Ovary (tissue), 7 donors: ENCODE measurements at regions not wholly inside any gene's neighbourhood (a gene's known extent, or its start where the extent isn't known, plus 50 kb on each side); places are given as distances from the start of the nearest gene placed in this dataset.
"Not testable (repeated sequence)": the region's sequence is repeated elsewhere in the genome, so short reads cannot be mapped to it uniquely, and the experiment has no call there.

Experiments
- DNase-seq, 5 donors: peaks; one replicate each; pipeline ENCODE4 v3.0.0-alpha.2; 2019 to 2020
- H3K27ac ChIP-seq, 2 donors: fragments of 200-600 bp; one replicate each; pipeline versions ENCODE4 v1.5.1 to v1.8.0; 2019 to 2022
- H3K27me3 ChIP-seq: fragments of 200-600 bp; one replicate; pipeline ENCODE4 v1.8.0; 2022
- H3K36me3 ChIP-seq: fragments of 200-600 bp; sonication (generic); one replicate; pipeline ENCODE4 v1.5.1; 2019
- H3K4me1 ChIP-seq: one replicate; pipeline ENCODE4 v1.8.1; 2013; ENCODE audit warnings: mild to moderate bottlenecking, moderate library complexity; ENCODE audit not compliant: insufficient read depth
- H3K4me3 ChIP-seq: fragments of 200-600 bp; sonication (generic); one replicate; pipeline ENCODE4 v1.5.1; 2017
- H3K9me3 ChIP-seq, 2 donors: fragments of 200-600 bp in 1 of 2; sonication (generic) in 1 of 2; one replicate each; pipeline versions ENCODE4 v1.5.1 to v1.8.1; 2013 to 2019; ENCODE audit warnings: mild to moderate bottlenecking in 1 of 2, moderate library complexity in 1 of 2
- EP300 ChIP-seq: sonication (generic); formaldehyde crosslinking; IDR thresholded peaks from one replicate; pipeline ENCODE4 v1.6.1; 2017; ENCODE audit warnings: antibody characterized with exemption
- POLR2A ChIP-seq: fragments of 450-650 bp; IDR thresholded peaks from one replicate; pipeline ENCODE4 v1.6.1; 2017; ENCODE audit warnings: antibody characterized with exemption, mild to moderate bottlenecking, moderate library complexity
- WGBS, 3 donors: extraction: QIAGEN DNeasy Blood & Tissue Kit in 1 of 3; methylation state at CpG; one replicate each; pipeline versions ENCODE4 v1.1.5 to v1.1.7; 2013 to 2017; 5-methylcytosine and 5-hydroxymethylcytosine counted together
- intact Hi-C, 4 donors: fragments of 100-400 bp; cut with DNase I; formaldehyde crosslinking; loops; one replicate each; pipeline versions ENCODE4 v1.11.0 to v1.15.1; 2022 to 2023
- TF ChIP-seq, protein P1 (sequence below), 3 donors: fragments of 450-650 bp in 2 of 3; fragments of 200-600 bp in 1 of 3; IDR thresholded peaks; one replicate each; pipeline versions ENCODE4 v1.5.1 to v1.8.0; 2016 to 2022; ENCODE audit warnings: antibody characterized with exemption in 3 of 3, mild to moderate bottlenecking in 1 of 3
- donor health status: DM: no; HTN: no; CAD: no; lungs with moderate emphysema.
- donor health status: DM: no; HTN: no; CAD: no.
- donor health status: Bipolar disorder and iron deficiency.
- donor health status: DM: no; HTN: no; CAD: no.
- donor health status: DM: yes; HTN: yes; CAD: no.

DNA sequence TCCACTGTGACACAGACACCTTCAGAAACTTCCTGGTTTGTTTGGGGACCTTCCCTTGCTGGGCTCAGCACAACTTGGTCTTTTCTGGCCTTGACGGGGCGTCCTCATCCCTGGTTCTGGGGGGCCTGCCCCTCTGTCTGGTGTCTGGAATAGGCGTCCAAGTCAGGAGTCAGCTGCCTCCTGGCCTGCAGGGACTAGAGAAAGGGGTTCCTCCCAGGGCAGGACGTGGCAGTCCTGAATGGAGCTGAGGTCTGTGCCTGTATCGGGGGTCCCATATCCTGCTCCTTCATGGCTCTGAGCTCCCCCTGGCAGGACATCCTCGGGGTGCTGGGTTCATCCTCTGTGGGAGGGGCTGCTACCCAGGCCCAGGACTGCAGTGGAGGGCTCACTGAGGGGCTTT, 384.0 kb downstream of the TMEM121 start:
- WGBS, 3 donors: 62 to 72% (median 63%) methylated on average over 3 to 6 of the region's 6 CpGs
- H3K9me3 ChIP-seq: no peaks in the 10 kb centered on the region
- no peaks in the 10 kb centered on the region for H3K36me3 ChIP-seq
- H3K27me3 ChIP-seq: no peaks in the 10 kb centered on the region
- H3K27ac ChIP-seq: no peak overlapping the region
- no peaks in the 10 kb centered on the region for H3K4me1 ChIP-seq
- H3K4me3 ChIP-seq: no peak overlapping the region
- TF ChIP-seq, protein P1, sequence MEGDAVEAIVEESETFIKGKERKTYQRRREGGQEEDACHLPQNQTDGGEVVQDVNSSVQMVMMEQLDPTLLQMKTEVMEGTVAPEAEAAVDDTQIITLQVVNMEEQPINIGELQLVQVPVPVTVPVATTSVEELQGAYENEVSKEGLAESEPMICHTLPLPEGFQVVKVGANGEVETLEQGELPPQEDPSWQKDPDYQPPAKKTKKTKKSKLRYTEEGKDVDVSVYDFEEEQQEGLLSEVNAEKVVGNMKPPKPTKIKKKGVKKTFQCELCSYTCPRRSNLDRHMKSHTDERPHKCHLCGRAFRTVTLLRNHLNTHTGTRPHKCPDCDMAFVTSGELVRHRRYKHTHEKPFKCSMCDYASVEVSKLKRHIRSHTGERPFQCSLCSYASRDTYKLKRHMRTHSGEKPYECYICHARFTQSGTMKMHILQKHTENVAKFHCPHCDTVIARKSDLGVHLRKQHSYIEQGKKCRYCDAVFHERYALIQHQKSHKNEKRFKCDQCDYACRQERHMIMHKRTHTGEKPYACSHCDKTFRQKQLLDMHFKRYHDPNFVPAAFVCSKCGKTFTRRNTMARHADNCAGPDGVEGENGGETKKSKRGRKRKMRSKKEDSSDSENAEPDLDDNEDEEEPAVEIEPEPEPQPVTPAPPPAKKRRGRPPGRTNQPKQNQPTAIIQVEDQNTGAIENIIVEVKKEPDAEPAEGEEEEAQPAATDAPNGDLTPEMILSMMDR (IDR thresholded peaks at IDR 0.05): no peak
- TF ChIP-seq EP300: no peak
- TF ChIP-seq POLR2A: no peak
- no peak for DNase-seq
- intact Hi-C loops: no loop called here

DNA sequence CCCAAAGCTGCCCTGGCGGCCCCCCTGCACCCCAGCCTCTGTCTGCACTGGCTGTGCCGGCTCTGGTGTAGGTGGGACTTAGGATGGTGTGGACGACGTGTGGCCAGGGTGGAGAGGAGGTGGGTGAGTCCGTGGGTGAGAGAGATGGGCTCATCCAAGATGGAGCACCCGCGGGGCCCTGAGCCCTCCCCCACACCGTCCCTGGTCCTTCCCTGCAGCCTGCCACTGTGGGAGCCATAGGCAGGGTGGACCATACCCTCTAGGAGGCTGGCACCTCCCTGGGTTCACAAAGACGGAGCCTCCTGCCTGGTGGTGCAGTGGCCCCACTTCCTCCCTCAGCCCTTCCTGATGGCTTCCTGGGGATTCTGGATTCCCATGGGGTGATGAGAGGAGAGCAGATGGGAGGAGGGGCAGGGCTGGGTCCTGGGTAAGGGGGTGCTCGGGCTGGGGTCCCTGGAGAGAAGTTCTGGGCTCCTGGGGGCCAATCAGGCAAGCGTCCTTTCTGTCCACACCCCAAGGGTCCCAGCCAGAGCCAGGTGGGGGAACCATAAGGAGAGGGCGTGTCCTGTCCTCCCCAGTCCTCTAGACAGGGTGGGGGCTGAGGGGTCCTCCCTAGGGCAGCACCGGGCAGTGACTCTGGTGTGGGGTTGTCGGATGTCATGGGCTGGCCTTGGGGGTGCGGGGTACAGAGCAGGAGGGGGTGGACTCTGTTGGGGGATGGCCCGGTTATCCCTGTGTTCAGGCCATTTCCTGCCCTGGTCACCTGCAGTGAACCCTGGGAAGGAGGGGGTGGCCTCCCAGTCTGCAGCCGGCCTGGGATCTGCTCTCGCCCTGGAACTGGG, 384.8 kb downstream of the TMEM121 start:
- Histone ChIP-seq H3K27ac (no peak overlapping the region), H3K4me3 (no peak overlapping the region), H3K4me1 (no peaks in the 10 kb centered on the region), H3K36me3 (no peaks in the 10 kb centered on the region), H3K9me3 (peaks cover 0 to 4% of the 10 kb centered on the region in 2 donors), H3K27me3 (no peaks in the 10 kb centered on the region)
- 65 to 82% (median 78%) methylated on average over 12 to 18 of the region's 18 CpGs for WGBS, 3 donors
- intact Hi-C loops: no loop called here
- no peak for DNase-seq
- no peak for TF ChIP-seq EP300
- no peak for TF ChIP-seq POLR2A
- TF ChIP-seq, protein P1 (IDR thresholded peaks at IDR 0.05): no peak

DNA sequence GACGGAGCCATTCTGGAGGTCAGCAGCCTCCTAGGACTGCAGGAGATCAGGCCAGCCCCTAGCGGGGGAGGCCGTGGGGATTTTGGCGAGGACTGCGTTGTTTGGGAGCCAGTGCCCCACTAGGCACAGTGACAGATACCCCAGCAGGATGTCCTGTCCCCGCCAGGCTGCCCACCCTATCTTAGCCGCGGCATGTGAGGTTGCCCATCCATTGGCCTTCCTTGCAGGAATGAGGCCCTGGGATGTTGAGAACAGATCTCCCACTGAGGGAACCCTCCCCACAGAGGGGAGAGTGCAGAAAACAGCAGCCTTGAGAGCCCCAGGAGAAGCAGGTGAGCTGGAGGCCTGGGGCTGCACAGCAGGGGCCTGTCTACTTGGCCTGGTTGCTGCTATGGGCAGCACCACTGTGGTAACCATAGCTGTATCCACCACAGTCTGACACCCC, 385.5 kb downstream of the TMEM121 start:
- H3K4me3 ChIP-seq, H3K27ac ChIP-seq, H3K27me3 ChIP-seq, DNase-seq, H3K36me3 ChIP-seq, intact Hi-C loops, H3K9me3 ChIP-seq, H3K4me1 ChIP-seq: not testable (repeated sequence)
- 62 to 97% (median 73%) methylated on average over 5 to 8 of the region's 8 CpGs for WGBS, 3 donors

DNA sequence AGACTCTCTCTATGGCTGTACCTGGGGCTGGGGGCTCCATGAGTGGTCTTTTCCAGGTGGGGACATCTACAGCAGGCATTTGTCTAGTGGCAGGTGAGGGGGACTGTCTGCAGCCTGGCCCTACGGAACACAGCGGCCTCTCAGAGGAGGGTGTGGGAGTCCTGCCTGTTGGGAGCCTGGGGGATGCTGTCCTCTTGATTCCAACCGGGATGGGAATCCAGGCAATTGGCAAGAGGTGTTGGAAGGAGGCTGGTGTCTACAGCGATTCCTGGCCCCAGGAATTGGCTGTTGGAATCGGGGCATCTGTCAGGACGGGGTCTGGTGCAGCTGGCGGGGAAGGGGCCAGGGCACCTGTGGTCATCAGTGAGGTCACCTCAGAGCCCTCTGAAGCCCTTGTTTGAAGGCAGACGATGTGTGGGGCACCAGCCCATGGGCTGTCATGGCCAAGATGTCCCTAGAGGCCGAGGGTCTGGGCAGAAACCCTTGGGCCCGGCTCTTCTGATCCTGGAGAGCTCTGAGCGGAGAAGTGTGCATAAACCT, 386.3 kb downstream of the TMEM121 start:
- 71 to 76% (median 73%) methylated on average over 10 to 11 of the region's 11 CpGs for WGBS, 3 donors
- intact Hi-C loops: no loop called here
- no peak overlapping the region for H3K4me3 ChIP-seq
- H3K27me3 ChIP-seq: no peaks in the 10 kb centered on the region
- TF ChIP-seq, protein P1 (IDR thresholded peaks at IDR 0.05): no peak
- TF ChIP-seq EP300 (no peak), POLR2A (no peak)
- no peaks in the 10 kb centered on the region for H3K36me3 ChIP-seq
- no peak overlapping the region for H3K27ac ChIP-seq
- no peak for DNase-seq
- peaks cover 0 to 7% of the 10 kb centered on the region in 2 donors for H3K9me3 ChIP-seq
- H3K4me1 ChIP-seq: no peaks in the 10 kb centered on the region

DNA sequence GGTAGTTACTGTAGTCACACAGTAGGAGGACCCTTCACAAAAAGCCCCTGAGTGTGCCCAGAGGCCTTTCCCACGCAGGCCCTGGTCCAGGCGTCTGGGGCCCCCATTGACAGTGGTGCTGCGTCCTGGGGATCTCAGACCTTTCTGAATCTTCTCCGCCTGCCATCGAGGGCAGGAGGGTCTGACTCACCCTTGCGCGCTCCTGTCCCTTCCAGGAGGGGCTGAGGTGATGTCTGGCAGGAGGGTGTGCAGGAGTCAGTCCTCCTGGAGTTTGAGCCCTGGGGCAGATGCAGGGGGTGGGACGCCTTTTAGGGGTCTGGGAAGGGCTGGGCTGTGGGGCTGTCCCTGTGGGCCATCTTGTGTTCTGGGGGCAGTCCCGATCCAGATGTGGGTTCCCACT, 386.8 kb downstream of the TMEM121 start:
- no peak overlapping the region for H3K27ac ChIP-seq
- intact Hi-C loops: no loop called here
- no peaks in the 10 kb centered on the region for H3K27me3 ChIP-seq
- H3K36me3 ChIP-seq: no peaks in the 10 kb centered on the region
- TF ChIP-seq, protein P1 (IDR thresholded peaks at IDR 0.05): no peak
- no peak for TF ChIP-seq EP300
- no peak for TF ChIP-seq POLR2A
- DNase-seq: no peak
- H3K9me3 ChIP-seq: peaks cover 0 to 7% of the 10 kb centered on the region in 2 donors
- no peak overlapping the region for H3K4me3 ChIP-seq
- WGBS, 3 donors: 84 to 89% (median 87%) methylated on average over 8 to 9 of the region's 9 CpGs
- H3K4me1 ChIP-seq: no peaks in the 10 kb centered on the region
